ENCODE measurements at regions not wholly inside any gene's neighbourhood (a gene's known extent, or its start where the extent isn't known, plus 50 kb on each side); places are given as distances from the start of the nearest gene placed in this dataset.

DNA sequence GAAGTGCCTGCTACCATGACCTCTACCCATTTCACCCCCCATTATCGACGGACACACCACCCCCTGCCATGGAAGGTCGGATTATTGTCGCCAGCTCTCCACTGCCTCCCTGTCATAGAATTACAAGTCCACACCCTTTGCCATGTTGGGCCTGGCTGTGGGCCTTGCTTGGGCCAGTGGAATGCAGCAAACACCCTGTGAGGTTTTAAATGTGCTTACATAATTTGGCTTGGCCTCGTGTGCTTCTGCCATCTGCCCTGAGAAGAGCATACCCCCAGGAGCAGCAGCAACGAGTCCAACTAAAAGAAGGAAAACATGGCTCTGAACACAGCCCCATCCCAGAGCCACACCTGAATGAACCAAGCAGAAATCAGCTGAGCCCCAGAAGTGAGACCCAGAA, 94.1 kb upstream of the PRDM11 start:
- DNase-seq (ENCODE audit: low read depth in 2 of 2), result peak in 1 of 2 donors; percentile 28
- no peak for TF ChIP-seq CTCF (IDR thresholded peaks at IDR 0.05; ENCODE audit: low read depth, low read length)
- H3K4me3 ChIP-seq (replicated peaks in 1 of 2; ENCODE audit: low read depth in 2 of 2, low read length in 2 of 2), result no peak overlapping the region

DNA sequence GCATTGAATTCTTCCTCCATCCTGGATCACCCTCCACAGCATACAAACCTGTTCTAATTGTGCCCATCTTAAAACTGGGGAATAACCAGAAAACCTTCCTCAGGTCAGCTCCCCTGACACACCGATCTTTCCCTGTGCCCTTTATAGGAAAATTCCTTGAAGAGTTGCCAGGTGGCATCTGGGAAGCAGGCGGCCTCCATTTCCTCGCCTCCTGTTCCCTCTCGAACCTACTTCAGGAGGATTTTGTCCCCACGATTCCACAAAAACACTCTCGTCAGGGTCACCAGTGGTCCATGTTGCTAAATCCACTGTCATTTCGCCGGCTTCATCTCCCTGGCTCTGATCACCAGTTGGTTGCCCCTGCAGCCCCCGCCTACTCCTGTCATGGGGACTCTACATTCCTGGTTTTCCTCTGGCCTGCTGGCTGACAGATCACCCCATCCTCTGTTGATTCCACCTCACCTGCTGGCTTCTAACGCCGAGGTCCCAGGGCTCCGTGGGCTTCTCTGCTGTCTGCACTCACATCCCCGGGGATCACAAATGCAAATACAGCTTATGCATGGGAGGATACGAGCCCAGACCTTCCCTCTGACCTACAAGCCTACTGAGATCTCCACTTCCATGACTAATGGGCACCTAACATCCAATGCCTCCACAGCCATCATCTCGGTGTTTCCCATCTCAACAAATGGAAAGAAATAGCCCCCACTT, 92.5 kb upstream of the PRDM11 start:
- no peak for DNase-seq (ENCODE audit: low read depth in 2 of 2)
- no peak for TF ChIP-seq CTCF (IDR thresholded peaks at IDR 0.05; ENCODE audit: low read depth, low read length)
- H3K4me3 ChIP-seq (replicated peaks in 1 of 2; ENCODE audit: low read depth in 2 of 2, low read length in 2 of 2), result no peak overlapping the region

- no peak for TF ChIP-seq CTCF (IDR thresholded peaks at IDR 0.05; ENCODE audit: low read depth, low read length)
- H3K4me3 ChIP-seq (replicated peaks in 1 of 2; ENCODE audit: low read depth in 2 of 2, low read length in 2 of 2), result no peak overlapping the region
- DNase-seq (ENCODE audit: low read depth in 2 of 2), result no peak
Measured at GRCh38 chr11:45054956-45055355, 91.5 kb upstream of the PRDM11 start.

GRCh38 chr11:45056529-45056928, 89.9 kb upstream of the PRDM11 start:
- no peak for DNase-seq (ENCODE audit: low read depth in 2 of 2)
- TF ChIP-seq CTCF (IDR thresholded peaks at IDR 0.05; ENCODE audit: low read depth, low read length), result no peak
- no peak overlapping the region for H3K4me3 ChIP-seq (replicated peaks in 1 of 2; ENCODE audit: low read depth in 2 of 2, low read length in 2 of 2)

- TF ChIP-seq CTCF (IDR thresholded peaks at IDR 0.05; ENCODE audit: low read depth, low read length), result no peak
- H3K4me3 ChIP-seq (replicated peaks in 1 of 2; ENCODE audit: low read depth in 2 of 2, low read length in 2 of 2), result no peak overlapping the region
- DNase-seq (ENCODE audit: low read depth in 2 of 2), result peak in 1 of 2 donors; percentile 10
Measured at GRCh38 chr11:45057938-45058646, 88.3 kb upstream of the PRDM11 start.

DNA sequence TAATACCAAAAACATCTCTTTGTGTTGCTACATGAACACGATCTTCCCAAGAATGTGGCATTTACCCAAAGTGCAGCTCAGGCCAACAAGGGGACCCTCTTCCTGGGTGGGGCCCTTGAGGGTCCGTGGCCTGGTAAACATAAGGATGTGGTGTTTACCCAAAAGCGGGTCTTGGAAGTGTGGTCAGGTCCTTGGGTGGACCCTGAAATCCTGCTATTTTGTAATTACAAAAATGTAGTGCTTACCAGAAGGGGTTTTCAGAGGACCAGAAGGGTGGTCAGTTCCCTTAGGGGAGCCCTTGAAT, 87.8 kb upstream of the PRDM11 start:
- no peak for DNase-seq (ENCODE audit: low read depth in 2 of 2)
- TF ChIP-seq CTCF (IDR thresholded peaks at IDR 0.05; ENCODE audit: low read depth, low read length), result no peak
- no peak overlapping the region for H3K4me3 ChIP-seq (replicated peaks in 1 of 2; ENCODE audit: low read depth in 2 of 2, low read length in 2 of 2)

Measured in cardiac fibroblast (primary cell).